DMS53 treated with DMSO at 0.1 percent for 48 hours (cell line): ENCODE measurements at regions not wholly inside any gene's neighbourhood (a gene's known extent, or its start where the extent isn't known, plus 50 kb on each side); places are given as distances from the start of the nearest gene placed in this dataset.
"Not testable (repeated sequence)": the region's sequence is repeated elsewhere in the genome, so short reads cannot be mapped to it uniquely, and the experiment has no call there.

Source experiments
- DNase-seq: peaks from one replicate; lab custom pipeline; 2025; ENCODE audit not compliant: unreplicated experiment; lab: John Stamatoyannopoulos, UW

DNA sequence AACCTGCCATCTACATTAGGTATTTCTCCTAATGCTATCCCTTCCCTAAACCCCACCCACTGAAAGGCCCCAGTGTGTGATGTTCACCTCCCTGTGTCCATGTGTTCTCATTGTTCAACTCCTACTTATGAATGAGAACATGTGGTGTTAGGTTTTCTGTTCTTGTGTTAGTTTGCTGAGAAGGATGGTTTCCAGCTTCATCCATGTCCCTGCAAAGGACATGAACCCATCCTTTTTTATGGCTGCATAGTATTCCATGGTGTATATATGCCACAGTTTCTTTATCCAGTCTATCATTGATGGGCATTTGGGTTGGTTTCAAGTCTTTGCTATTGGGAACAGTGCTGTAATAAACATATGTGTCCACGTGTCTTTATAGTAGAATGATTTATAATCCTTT is 149.2 kb downstream of the PCDH7 start:
- DNase-seq: not testable (repeated sequence)

DNA sequence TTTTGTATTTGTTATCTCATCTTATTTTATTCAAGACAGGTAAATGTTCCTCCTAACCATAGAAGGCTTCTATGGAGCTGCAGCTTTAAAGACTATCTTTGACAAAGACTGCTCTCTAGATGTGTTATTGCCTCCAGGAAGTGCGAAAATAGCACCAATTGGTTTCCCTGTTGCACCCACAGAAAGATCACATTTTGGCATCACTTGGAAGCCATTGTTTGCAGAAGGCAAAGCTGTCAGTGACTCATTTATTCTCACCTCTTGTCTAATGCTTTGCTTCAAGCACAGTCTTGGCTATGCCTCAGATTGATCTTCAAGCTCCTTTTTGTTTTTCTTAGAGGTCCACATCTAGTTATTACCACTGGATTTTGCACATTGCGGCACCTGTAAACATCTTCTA is 150.3 kb downstream of the PCDH7 start:
- DNase-seq: peak; percentile 15

DNA sequence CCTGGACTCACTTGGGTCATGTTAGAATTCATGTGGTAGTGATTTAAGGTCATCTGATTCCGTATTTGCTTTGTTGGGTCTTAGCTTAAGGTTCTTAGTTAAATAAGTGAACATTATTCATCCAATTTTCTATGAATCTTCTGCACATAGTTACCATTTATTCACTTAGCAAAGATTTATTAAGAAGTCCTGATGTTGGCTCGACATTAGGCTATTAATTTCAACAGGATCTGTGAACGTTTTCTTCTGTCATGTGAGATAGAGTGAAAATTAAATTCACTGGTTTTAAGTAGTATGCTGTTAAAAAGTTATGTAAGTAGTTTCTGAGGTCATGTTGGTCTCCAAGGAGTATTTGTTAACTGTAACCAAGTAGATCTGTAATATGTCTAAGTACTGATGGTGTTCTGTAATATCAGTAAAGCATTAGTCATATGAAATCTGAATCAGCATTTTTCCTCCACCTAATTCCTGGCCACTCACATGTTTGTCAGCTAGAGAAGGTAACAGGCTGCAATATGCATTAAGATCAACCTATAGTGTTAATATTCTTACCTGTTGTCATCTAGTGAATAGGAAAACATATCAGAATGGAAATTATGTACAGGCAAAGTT is 155.6 kb downstream of the PCDH7 start:
- no peak for DNase-seq

DNA sequence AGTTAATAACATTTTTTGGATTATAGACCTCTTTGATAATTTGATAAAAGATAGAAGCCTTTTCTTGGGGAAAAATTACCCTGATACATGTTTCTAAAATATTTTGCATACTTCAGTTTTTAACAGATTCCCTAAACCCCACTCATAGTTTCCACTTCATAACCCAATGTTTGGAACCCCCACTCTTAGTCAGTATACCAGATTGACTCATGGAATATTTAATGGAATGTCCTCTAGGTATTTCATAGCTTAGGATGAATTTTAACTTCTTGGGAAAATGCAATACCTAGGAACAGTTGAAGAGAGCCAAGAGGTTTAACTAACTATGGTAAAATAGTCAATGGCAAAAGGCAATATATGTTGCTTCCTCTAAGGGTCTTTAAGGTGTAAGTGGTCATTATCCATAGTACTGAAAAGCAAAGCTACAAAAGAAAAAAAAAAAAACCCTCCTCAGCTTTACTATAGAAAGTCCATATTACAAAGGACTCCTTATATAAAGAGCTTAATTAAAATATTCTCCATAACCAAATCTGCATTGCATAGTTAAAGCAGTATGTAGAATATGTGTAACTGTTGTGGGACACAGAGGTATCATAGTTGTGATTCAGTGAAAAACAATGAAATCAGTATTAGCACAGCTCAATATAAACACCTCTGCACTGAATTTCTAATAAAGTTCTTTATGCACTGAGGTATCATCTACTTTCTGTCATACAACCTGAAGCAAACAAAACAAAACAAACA is 159.9 kb downstream of the PCDH7 start:
- no peak for DNase-seq

DNA sequence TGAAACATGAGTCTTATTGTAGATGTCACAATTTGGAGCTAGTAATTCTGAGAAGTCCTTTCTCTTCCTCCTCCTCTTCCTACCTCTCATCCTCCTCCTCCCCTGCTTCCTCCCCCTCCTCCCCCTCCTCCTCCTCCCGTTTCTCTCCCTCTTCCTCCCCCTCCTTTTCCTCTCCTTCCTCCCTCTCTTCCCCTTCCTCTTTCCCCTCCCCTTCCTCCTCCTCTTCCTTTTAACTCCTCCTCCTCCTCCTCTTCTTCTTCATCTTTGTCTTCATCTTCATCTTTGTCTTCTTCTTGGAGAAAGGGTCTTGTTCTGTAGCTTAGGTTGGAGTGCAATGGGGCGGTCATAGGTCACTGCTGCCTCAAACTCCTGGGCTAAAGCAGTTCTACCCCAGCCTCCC is 161.8 kb downstream of the PCDH7 start:
- no peak for DNase-seq

DNA sequence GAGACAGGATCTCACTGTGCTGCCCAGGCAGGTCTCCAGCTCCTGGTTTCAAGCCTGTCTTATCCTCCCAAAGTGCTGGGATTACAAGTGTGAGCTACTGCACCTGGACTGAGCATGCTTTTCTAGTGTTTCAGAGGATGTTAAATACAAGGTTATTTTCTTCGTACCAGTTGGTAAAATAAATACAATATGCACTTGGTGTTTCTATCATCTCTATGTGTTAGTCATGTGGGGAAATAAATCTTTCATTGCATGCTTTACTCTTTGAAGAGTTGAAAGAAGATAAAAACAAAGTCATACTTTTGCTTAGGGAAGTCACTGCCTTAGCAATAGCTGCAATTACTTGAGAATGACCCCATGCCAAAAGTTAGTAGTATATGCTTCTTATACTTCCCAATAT is 162.3 kb downstream of the PCDH7 start:
- no peak for DNase-seq

DNA sequence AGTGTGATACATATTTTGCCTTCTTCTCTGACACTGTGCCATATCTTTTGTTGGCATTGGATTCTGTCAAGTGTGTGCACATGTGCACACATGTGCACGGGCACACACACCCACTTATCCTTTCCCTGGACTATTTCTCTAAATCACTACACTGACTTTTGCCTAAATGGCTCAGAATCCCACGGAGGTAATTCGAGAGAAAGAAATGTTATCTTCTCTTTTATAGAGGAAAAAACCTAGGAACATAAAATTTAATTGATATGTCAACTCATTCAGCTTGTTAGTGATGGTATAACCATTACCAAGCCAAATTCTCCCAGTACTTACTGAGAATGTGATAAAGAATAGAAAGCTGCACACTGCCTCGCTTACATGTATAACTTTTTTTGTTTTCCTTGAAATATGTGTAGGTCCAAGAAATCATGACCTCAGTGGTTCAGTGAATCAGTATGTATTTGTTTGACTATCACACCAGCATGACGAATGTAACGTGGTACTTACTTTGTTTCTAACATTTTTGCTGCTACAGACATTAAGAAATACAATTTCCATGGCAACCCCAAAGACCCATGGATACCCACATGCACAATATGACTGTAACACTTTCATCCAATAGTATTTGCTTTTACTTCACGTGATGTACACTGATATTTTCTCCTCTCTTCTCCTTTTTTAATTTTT is 163.0 kb downstream of the PCDH7 start:
- no peak for DNase-seq

DNA sequence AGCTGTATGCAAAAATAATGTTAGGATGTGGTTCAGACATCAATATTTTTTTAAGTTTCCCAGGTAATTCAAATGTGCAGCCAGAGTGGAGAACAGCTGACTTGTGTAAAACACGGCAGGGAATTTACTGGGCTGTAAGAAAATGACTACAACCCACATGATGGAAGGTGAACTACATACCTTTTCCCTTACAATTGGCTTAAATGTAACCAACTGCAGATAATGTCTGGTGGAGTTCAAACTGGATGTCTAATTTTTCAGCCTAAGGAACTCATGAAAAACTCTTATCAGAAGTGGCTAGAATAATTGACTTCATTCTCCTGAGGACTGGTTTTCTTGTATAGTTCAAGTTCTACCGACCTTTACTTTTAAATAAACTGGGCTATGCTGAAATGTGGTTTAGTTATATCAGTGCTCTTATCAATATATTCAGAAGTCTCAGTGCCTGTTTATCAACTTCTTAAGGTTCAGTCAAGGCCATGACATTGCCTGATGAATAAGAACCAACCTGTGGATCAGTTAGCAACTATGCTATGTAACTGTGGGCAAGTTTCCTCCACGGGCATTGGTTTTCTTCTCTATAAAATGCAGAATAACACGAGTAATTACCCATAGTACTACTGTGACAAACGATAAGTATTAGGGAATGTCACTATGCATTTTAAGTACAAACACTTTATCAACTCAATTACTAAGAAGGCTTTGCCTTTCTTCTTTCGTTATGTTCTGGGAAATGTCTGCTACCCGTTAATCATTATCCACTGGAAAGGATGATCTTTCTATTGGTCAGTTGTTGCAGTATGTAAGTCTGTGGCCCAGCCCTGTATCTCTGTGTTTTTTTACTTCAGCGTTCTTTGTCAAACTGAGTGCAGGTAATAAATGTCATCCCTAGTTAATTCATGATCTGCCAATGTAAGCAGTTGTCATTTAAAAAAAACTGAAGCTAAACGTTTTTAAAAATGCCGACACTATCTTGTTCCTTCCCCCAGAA is 181.6 kb downstream of the PCDH7 start:
- no peak for DNase-seq

DNA sequence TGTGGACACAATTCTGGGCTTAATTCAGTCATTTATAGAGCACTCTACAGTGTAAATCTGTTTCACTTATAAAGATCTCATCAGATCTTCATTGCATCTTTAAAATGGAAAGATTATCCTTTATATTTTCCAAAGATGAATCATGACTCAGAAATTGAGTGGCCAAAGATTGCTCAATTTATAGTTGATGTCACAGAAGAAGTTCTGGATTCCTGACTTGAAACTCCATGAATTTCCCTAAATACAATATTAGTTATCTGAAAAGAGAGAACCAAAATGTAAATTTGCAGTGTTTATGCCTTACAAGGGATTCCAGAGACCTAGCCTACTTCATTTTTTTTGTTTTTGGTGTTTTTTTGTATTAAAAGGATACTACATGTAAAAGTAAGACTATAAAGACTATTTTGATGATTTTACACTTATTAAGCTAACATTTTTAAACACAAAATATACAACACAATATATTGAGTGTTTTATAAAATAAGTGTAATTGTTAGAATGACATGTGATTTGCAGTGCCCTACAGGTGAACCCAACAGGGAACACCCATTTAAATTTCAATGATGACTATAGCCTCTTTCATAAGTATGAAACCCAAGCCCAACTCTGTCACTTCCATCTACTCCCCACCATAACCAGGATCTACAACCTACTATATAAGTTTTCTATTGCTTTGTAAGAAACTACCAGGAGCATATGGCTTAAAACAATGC is 183.5 kb downstream of the PCDH7 start:
- no peak for DNase-seq

DNA sequence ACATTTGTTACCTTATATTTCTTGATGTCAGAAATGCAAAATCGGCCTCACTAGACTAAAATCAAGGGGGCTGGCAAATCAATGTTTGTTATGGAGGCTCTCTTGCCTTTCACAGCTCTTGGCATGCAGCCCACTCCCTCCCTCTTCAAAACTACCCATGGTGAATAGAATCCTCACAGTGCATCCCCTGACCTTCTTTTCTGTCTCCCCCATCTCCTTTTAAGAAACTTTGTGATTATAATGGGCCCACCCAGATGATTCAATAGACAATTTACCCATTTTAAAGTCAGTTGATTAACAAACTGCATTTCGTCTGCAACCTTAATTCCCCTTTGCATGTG is 184.0 kb downstream of the PCDH7 start:
- no peak for DNase-seq

DNA sequence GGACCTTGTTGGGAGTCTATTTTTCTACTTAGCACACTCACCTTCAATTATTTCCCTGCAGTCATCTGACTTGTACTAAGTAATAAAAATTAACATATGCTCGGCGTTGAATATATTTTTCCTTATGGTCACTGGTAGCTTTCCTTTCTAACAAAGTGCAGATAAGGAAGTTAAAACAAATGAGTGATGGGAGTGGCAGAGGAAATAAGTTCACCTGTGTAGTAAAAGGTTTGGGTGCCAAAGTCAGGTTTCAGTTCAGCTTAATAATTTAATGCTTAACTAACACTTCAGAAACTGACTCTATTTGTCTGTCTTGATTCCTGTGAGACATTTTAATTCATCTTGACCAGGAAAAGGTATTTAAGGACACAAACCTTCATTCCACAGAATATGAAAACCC is 184.4 kb downstream of the PCDH7 start:
- no peak for DNase-seq

DNA sequence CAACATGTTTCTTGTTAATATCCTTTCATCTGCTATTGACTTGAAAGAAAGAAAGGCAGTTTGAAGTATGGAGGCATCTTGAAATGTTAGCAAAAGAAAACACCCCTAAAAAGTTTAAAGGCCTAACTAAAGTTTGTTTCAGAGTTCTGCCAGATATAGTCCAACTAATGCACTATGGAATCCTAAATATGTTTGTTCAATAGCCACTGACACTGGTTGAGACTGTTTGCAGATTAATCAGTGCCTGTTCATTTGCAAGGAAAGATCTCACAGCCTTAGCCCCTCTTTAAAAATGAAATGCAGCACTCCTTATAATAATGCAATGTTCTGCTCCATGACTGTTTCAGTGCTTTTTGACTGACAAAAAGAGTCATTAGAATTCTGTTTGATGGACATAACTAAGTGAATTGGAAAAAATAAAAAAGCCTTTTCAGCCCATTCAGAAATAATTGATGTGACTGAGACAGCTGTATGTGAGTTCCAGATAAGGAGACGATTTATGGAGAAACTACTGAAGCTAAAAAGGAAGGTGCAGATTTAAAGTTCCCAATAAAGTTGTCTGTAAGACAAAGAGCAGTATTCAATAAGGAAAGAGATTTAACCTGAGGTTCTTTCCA is 192.0 kb downstream of the PCDH7 start:
- DNase-seq: no peak

DNA sequence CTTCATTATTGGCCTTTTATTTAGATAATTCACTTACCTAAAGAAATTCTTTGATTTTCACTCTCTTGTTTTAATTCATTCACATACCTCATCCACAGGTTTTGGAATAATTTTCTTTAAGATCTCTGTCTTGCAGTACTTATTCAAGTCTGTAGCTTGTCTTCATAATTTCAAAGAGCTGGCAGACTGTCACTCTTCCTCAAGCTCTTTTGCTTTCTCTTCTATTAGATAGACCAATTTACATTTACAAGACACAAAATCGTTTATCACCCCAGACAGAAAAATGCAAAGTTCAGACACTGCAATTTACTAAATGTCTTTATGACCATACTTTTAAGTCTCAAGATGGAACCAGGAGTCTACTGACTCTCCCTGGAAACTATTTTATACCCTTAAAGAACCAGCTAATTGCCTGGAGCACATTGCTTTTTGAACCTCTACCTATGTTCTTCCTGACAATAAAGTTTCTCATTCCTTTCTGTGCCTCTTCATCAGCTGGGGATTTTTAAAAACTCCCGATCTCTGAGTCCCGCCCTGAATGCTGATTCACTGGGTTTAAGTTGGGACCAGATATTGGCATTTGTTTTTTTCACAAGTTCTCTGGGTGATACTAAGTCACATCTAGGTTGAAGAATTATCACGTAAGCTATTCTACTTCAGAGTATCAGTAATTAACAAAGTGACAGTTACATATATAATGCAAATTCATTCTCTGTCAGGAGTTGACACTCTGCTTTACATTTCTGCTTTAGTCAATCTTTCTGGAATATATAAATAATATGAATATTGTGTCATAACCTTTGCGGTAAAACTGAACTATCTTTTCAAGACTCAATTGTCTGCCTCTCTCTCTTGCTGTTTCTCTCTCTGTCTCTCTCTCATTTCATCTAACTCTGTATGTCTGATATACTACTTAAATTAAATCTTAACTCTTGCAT is 196.4 kb downstream of the PCDH7 start:
- no peak for DNase-seq

DNA sequence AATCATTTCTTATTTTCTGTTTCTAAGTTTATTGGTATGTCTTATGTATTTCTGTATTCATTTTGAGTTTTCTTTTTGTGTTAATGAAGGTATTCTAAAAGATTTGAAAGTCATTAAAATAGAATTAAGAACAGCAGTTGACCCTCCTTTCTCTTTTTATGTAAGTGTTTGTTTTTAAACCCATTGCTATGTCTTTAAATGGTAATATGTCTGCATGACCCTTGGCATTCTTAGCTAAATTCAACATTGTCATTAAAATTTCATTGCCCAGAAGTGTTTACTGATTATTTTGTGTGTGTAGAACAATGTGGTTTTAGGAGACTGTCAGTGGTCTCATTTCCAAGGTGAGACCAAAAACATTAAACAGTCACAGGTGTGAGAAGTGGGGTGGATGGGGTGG is 197.8 kb downstream of the PCDH7 start:
- DNase-seq: no peak

DNA sequence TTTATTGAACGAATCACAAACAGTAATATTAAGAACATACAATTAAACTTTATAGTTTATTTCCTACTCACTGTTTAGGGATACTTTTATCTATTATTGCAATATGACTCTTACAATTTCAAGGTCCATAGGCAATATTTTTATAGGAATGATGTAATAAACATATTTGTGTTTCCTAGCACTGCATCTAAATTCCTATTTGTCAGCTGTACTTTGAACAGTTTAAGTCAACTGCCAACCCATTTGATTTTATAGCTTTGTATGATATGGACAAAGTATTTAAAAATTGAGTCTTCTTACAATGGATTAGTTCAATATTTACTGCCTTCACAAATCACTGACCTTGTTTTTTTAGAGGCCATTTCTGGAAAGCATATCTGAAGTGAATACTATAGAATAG is 199.3 kb downstream of the PCDH7 start:
- DNase-seq: no peak

DNA sequence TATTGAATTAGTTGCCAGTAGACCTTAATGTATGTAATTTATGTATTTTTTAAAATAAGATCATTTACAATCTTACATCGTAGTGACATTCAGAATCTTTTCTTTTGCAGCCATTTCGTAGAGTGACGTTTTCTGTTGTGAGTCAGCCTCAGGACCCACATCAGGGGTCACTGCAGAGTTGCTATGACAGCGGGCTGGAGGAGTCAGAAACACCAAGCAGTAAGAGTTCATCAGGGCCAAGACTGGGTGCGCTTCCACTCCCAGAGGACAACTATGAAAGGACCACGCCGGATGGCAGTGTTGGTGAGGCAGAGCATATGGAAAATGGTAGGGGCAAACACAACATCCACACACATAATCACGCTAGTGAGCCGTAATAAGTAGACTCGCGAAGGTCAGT is 199.9 kb downstream of the PCDH7 start:
- DNase-seq: no peak

DNA sequence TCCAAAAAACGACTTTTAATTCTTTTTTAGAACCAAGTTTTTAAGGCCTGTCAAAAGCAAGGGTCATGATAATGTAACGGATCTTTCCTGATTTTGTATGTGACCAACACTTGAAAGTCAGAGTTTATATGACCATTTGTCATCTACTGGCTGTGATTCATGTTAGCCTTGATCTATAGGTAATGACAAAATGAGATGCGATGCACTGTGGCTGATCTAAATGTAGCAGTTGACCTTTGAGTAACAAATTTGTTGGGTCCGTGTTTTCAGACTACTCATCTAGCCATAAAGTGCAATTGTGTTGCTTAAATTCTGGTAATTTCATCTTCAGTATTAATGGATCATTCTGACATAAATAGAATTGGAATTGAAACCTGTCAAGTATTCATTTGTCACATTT is 202.5 kb downstream of the PCDH7 start:
- no peak for DNase-seq

DNA sequence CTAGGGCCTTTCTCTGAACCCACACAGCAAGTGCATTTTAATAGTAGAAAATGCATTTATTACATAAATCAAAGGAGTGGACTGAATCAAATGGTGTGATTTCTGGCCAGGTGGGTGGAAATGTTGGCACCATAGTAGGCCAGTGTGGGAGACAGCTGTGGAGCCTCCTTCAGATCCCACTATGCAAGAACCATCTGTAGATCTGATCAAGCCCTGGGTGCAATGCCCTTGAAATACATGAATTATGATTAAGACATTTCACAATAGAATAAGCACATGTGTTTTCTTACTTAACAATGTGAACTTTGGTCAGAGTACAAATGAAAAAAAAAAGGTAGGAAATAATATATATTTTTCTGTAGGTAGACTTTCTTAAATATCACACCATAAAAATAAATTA is 204.3 kb downstream of the PCDH7 start:
- no peak for DNase-seq

DNA sequence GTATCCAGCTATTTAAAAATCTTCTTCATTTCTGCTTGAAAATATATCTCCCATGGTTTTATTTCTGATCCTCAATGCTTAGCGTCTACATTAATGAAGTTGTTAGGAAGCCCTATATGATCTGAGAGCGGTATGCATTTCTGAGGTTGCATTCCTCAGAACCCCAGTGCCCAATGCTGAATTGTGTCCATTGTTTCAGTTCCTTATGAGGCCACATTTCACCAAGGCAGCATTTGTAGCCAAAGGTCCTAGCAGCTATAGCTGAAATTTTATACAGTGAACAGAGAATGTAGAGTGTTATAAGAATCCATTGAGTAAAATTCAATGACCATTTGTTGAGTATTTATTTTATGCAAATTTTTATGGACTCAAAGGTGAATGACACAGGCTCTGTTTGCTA is 209.5 kb downstream of the PCDH7 start:
- no peak for DNase-seq
